Stimulated activated naive CD8-positive, alpha-beta T cell treated with anti-CD3 and anti-CD28 coated beads, Interleukin-15, amount 100 ng/mL, for 72 hours (primary cell): ENCODE measurements at regions not wholly inside any gene's neighbourhood (a gene's known extent, or its start where the extent isn't known, plus 50 kb on each side); places are given as distances from the start of the nearest gene placed in this dataset.

Experiments used
- ATAC-seq: fragments of 150-1000 bp; cut with Tn5 transposase; 2 replicates; pipeline ENCODE4 v1.10.0; 2021; ENCODE audit warnings: mild to moderate bottlenecking, moderate library complexity
- DNase-seq, 2 donors: peaks; one replicate each; pipeline ENCODE4 v3.0.0; 2021 to 2022
- H3K27ac Mint-ChIP-seq, 2 donors: one replicate each; pipeline ENCODE4 v1.8.0; 2022; ENCODE audit warnings: mild to moderate bottlenecking in 2 of 2, mixed read lengths in 2 of 2, moderate library complexity in 2 of 2
- H3K27me3 Mint-ChIP-seq: one replicate; pipeline ENCODE4 v1.8.0; 2022; ENCODE audit warnings: mixed read lengths
- H3K4me1 Mint-ChIP-seq: one replicate; pipeline ENCODE4 v1.8.0; 2022; ENCODE audit warnings: mild to moderate bottlenecking, mixed read lengths
- H3K4me3 Mint-ChIP-seq, 2 donors: one replicate each; pipeline ENCODE4 v1.8.0; 2022; ENCODE audit warnings: mild to moderate bottlenecking in 2 of 2, mixed read lengths in 2 of 2, moderate library complexity in 1 of 2
- H3K9me3 Mint-ChIP-seq, 2 donors: one replicate each; pipeline ENCODE4 v1.8.0; 2022; ENCODE audit warnings: mixed read lengths in 2 of 2

DNA sequence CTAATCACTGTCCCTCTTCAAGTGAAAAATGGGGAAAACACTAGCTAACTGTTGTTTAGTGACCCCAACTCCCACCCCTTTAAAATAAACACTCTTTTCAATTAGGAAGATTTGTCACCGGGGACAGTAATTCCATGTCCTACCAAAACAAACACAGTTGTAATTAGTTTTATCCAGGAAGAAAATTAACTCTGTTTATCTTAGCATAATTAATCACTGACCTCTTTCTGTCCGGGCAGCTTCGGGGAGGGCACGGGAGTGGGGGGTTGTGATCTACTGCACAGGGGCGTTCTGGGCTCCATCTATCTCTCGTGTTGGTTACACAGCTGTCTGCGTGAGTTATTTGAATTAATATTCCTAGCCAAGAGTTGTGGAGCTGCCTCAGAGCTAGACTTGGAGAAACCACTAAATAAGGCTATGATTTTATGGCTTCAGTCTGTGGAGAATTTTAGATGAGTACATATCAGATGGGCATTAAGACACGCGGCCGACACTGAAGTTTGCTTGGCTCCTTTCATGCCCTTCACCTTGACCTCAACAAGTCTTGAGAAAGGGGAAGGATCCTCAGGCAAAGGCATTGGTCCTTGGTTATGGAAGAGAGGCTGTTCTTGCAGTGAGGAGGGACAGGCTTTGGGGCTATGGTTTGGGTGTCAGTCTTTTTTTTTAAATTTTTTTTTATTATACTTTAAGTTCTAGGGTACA is 102.0 kb upstream of the TRABD2B start:
- no peaks in the 10 kb centered on the region for H3K9me3 Mint-ChIP-seq
- no peak overlapping the region for H3K4me3 Mint-ChIP-seq
- peaks cover 3% of the 10 kb centered on the region for H3K4me1 Mint-ChIP-seq
- DNase-seq (no peak), ATAC-seq (no peak)
- peaks cover 44% of the 10 kb centered on the region for H3K27me3 Mint-ChIP-seq
- H3K27ac Mint-ChIP-seq: no peak overlapping the region

DNA sequence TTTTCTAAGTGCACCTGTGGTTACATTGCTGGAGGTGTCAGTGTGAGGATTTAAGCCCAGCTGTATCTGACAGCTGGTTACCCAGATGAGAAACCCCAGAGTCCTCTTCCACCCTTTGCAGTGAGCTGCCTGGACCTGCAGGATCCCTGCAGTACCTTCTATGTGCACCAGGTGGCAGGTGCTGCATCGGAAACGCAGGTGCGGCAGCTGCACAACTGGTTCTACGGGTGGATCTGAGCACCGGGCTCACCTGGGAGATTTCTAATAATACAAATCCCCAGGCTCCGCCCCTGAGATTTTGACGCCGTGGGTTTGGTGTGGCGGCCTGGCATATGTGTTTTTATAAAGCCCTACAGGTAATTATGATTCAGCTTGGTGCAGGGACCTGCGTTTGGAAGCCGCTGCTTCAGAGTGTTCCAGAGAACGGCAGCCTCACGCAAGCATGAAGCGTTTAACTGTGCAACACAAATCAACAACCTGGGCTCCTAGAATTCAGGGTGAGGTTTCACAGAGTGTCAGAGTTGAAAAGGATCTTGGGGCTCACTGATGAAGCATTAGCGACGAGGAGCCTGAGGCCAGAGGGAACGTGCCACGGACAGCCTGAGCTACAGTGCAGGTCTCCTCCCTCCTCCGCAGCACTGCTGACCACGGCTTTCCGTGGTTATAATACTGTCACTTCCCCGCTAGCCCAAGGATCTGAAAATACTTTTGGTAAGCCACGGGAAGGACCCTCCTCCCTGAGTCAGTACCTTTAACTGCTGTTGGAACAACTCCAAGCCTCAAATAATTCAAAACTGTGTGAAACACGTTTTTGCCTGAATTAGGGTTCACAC is 96.7 kb upstream of the TRABD2B start:
- Mint-ChIP-seq H3K27ac (no peak overlapping the region), H3K4me3 (peak overlapping the region; percentile 46 to 74), H3K27me3 (peaks cover 83% of the 10 kb centered on the region), H3K4me1 (peaks cover 12% of the 10 kb centered on the region), H3K9me3 (no peaks in the 10 kb centered on the region)
- DNase-seq: peak; percentile 73 to 77
- peak; percentile 93 for ATAC-seq

DNA sequence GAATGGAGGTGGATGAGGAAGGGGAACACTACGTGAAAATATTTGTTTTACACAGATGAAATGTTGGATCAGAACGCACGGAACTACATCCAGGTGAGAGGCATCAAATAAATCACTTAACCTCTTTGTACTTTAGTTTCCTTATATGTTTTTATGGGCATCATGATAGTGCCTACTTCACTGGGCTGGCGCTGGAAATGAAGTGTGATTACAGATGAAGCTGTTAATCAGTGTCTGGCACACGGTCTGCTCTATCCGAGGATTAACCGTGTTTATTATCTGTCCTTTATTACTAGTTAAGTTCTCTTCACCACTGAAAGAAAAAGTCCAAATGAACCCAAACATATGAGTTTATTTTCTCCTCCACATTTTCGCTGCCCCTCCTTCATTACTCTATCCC is 96.0 kb upstream of the TRABD2B start:
- DNase-seq (no peak), ATAC-seq (no peak)
- H3K9me3 Mint-ChIP-seq: no peaks in the 10 kb centered on the region
- no peak overlapping the region for H3K4me3 Mint-ChIP-seq
- H3K27ac Mint-ChIP-seq: no peak overlapping the region
- H3K27me3 Mint-ChIP-seq: peaks cover 75% of the 10 kb centered on the region
- peaks cover 12% of the 10 kb centered on the region for H3K4me1 Mint-ChIP-seq

DNA sequence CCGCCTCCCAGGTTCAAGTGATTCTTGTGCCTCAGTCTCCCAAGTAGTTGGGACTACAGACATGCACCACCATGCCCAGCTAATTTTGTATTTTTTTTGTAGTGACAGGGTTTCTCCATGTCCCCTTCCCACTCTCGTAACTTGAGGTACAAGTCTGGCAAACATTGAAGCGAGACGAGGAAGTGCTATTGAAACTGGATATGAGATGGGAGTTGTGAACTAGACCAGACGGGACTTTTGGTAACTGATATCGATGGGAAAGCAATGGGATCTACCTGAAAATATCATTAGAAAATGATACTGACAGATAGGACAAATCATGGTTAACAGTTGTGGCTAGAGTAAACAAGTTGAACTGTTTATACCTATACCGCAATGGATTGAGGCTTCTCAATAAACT is 95.2 kb upstream of the TRABD2B start:
- DNase-seq: no peak
- H3K27ac Mint-ChIP-seq: no peak overlapping the region
- peaks cover 12% of the 10 kb centered on the region for H3K4me1 Mint-ChIP-seq
- H3K9me3 Mint-ChIP-seq: no peaks in the 10 kb centered on the region
- H3K4me3 Mint-ChIP-seq: no peak overlapping the region
- no peak for ATAC-seq
- peaks cover 68% of the 10 kb centered on the region for H3K27me3 Mint-ChIP-seq

DNA sequence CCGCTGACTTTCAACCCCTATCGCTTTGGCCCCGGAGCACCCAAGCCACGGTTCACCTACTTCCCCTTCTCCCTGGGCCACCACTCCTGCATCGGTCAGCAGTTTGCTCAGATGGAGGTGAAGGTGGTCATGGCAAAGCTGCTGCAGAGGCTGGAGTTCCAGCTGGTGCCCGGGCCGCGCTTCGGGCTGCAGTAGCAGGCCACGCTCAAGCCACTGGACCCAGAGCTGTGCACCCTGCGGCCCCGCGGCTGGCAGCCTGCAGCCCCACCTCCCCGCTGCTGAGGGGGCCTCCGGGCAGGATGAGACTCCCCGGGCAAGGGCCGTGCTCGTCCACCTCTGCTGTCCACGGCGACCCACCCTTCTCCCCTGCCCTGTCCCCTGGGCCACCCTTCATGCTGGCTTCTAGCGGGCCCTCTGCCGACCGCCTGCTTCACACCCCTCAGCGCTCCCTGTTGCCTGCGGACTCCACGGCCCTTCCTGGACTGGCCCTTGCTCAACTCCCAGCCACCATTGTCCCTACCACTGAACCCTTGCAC is 92.2 kb upstream of the TRABD2B start:
- Mint-ChIP-seq H3K27ac (no peak overlapping the region), H3K4me3 (no peak overlapping the region), H3K27me3 (peaks cover 64% of the 10 kb centered on the region), H3K9me3 (no peaks in the 10 kb centered on the region), H3K4me1 (peaks cover 11% of the 10 kb centered on the region)
- ATAC-seq (peak; percentile 33), DNase-seq (no peak)

DNA sequence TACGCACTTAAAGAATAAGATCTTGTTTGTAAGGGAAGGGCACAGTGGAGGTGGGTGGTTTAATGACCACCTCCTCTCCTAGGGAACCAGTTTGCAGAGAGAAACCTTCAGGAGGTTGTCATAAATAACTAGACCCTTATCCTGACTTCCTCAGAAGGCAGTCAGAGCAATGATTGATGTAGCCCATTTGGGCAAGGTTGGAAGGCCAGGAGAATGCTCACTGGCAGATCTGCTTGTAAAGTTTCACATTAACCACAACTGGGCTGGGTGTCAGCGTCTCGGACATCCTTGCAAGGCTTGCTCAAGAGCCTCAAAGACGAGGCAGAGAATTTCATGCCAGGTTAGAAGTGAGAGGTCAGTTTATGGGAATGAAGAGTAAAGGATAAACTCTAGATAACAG is 87.6 kb upstream of the TRABD2B start:
- no peak for DNase-seq
- no peaks in the 10 kb centered on the region for H3K4me1 Mint-ChIP-seq
- no peak for ATAC-seq
- no peaks in the 10 kb centered on the region for H3K9me3 Mint-ChIP-seq
- H3K27me3 Mint-ChIP-seq: peaks cover 20% of the 10 kb centered on the region
- H3K4me3 Mint-ChIP-seq: no peak overlapping the region
- no peak overlapping the region for H3K27ac Mint-ChIP-seq

DNA sequence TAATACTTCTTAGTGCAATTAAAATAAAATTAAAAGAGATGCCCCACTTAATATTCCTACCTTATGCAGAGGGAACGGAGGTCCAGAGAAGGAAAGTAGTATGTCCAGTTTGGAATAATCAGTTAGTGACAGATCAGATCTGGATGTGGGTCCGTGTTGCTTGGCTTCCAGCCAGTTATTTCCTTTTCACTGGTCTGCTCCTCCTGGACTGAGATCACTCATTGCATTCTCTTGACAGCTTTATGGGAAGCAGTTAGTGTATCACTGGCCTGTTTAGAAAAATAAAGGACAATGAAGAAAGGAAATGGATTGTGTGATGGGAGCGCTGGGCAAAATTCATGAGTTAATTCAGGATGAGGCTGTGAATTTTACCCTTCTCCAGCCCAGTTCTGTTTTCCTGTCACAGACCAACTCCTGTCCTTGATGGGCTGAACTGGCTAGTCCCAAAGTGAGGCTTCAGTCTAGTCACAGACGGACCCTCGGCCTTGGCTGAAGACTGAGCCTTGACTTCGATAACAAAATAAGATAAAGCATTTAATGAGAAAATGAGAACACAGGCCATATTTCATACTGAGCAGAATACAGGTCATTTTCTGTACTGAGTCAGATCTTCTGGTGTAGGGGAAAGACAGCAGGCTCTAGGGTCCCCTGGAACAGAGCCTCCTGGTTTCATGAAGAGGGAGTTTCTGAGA is 85.2 kb upstream of the TRABD2B start:
- H3K9me3 Mint-ChIP-seq: no peaks in the 10 kb centered on the region
- peaks cover 14% of the 10 kb centered on the region for H3K27me3 Mint-ChIP-seq
- ATAC-seq: no peak
- no peak for DNase-seq
- no peak overlapping the region for H3K4me3 Mint-ChIP-seq
- no peak overlapping the region for H3K27ac Mint-ChIP-seq
- H3K4me1 Mint-ChIP-seq: no peaks in the 10 kb centered on the region

DNA sequence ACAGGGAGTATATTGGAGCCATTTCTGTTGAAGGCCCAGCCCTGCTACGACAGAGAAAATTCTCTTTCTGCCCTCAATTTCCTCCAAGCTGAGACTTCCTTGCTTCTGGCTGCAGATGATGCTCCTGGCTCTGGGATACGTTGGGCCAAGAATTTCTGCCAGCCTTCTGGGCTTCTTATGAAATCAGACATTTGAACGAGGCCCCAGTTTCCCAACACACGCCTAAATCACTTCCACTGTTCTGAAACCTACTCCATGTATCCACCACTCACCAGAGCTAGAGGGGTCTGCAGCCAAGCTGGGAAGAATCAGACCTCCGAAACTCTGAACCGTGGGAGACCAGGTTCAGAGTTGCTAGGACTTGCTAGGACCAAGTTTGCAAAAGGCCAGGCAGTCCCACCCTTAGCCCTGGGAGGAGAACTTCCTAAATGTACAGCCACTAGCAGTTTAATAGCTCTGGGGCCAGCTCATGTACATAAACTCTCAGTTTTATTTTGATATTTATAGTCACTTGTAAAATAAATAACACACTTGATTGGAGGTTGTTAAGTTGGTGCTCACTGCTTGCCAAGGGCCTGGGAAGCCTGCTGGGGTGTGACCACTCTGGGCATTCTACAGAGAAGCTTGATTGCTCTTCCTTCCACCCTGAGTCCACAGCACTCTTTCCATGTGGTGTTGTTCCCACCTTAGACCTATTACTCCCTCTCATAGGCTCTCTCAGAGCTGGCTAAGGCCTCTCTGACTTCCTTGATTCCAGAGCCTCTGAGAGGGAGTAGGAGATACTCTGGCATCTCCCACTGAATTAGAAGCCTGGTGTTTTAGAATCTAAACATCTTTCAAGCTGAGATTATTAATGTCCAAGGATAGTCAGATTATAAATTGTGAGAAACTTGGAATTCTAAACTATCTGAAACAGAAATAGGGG is 83.4 kb upstream of the TRABD2B start:
- H3K9me3 Mint-ChIP-seq: no peaks in the 10 kb centered on the region
- peak overlapping the region in 1 of 2 donors; percentile 19 for H3K27ac Mint-ChIP-seq
- H3K27me3 Mint-ChIP-seq: peaks cover 18% of the 10 kb centered on the region
- no peak for ATAC-seq
- H3K4me3 Mint-ChIP-seq: no peak overlapping the region
- H3K4me1 Mint-ChIP-seq: no peaks in the 10 kb centered on the region
- no peak for DNase-seq

DNA sequence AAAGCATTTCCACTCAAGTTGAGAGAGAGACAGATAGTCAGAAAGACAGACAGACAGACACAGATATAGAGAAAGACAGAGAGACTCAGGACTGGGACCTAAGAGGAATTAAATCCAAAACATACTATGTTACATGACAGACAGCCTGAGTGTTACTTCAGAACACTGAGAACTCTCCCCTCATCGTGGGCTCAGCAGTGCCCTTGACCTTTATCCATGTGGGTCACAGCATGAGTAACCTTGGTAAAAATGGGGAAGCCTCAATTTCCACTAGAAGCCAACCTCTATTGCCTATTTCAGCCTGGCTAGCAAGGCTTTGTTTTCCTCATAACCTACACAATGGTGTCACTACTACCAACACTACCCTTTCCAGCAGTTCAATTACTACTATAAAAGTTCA is 81.9 kb upstream of the TRABD2B start:
- Mint-ChIP-seq H3K4me3 (no peak overlapping the region), H3K9me3 (no peaks in the 10 kb centered on the region), H3K4me1 (no peaks in the 10 kb centered on the region), H3K27me3 (peaks cover 10% of the 10 kb centered on the region), H3K27ac (no peak overlapping the region)
- ATAC-seq (no peak), DNase-seq (no peak)

DNA sequence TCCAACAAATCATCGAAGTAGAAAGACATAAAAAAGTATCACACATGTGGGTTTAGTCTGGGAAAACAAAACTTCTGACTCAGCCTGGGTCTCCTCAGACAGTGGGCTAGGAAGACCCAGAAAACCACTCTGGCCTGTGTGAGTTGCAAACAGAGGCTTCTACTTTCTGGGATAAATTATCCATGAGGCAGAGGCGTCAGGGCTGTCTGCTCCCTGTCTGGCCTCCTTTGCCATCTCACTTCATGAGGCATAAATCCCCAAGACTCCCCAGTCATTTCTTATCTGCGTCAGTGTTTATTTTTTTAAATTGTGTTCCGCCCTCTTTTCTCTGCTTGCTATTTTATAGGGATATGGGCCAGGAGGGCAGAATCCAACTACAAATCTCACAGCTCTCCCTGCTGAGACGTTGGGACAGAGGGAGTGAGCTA is 80.6 kb upstream of the TRABD2B start:
- no peak for DNase-seq

DNA sequence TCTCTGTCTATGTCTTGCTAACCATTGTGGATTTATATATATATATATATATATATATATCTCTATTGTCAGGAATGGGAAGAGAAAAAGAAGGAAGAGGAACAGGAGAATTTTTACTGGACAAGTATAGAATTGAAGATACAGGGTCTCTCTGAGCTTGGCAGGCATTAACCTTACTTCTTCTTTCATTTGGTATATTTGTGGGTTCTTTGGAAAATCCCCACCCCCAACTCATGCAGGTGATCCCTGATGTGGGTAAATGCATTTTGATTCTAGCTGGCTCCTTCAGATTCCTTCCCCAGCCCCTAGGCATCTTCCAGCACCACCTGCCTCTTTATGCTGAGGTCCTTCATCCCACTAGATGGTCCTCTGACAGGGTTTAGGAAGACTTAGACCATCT is 78.8 kb upstream of the TRABD2B start:
- DNase-seq: no peak

More for the DNA sequence above, 80.6 kb upstream of the TRABD2B start:
- no peak for ATAC-seq
- peaks cover 10% of the 10 kb centered on the region for H3K27me3 Mint-ChIP-seq
- H3K4me3 Mint-ChIP-seq: no peak overlapping the region
- H3K4me1 Mint-ChIP-seq: no peaks in the 10 kb centered on the region
- H3K9me3 Mint-ChIP-seq: no peaks in the 10 kb centered on the region
- H3K27ac Mint-ChIP-seq: no peak overlapping the region

DNA sequence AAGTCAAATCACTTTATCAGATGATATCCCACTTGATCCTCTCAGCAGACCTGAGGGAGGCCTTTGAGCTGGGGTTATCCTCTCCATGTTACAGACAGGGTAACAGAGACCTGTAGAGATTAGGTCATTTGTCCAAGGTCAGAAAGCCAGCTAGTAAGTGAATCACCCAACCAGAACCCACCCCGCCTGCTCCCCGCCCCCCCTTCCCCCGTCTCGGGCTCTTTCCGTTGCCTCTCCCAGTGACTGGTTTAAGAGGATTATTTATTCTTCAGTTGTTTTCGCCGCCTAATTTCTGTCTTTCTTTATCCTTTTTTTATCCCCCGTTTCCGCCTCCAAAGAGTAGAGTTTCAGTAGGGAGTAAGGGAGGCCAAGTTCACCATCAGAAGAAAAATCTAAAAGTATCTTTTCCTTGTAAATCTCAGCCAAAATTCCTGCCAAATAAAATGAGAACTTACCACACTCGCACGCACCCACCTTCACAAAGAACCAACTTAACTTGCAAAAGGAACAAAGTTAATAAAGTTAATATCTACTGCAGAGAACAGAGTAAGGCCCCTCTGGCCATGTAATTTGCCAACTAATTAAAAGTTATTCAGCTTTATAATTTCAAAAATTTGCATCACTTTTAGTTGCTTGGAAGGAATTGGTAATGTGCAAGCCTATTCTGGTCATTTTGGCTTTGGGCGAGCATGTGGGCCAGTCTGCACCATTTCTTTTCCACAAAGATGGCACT is 76.8 kb upstream of the TRABD2B start:
- Mint-ChIP-seq H3K4me1 (no peaks in the 10 kb centered on the region), H3K27me3 (peaks cover 11% of the 10 kb centered on the region), H3K27ac (no peak overlapping the region), H3K4me3 (no peak overlapping the region), H3K9me3 (no peaks in the 10 kb centered on the region)
- DNase-seq: no peak
- ATAC-seq: no peak

More for the DNA sequence above, 78.8 kb upstream of the TRABD2B start:
- Mint-ChIP-seq H3K4me1 (no peaks in the 10 kb centered on the region), H3K27ac (no peak overlapping the region), H3K27me3 (peaks cover 10% of the 10 kb centered on the region), H3K9me3 (no peaks in the 10 kb centered on the region), H3K4me3 (no peak overlapping the region)
- no peak for ATAC-seq

DNA sequence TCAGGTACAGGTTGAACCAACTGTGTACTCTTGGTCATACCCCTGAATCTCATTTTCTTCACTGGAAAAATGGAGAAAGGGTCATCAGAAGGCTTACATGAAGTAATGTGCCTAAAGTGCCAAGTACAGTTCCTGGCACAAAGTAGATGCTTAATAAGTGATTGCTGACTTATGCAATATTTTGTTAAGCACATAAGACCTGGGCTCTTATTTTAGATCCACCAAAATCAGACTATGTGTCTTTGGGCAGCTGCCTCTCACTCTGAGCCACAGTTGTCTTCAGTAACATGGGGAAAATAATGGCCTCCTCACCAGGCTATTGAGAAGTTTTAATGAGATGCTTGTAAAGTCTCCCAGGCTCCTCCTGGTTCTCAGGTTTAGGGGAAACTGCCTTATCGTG is 74.3 kb upstream of the TRABD2B start:
- no peak for ATAC-seq
- no peak for DNase-seq
- Mint-ChIP-seq H3K27ac (no peak overlapping the region), H3K4me1 (no peaks in the 10 kb centered on the region), H3K9me3 (no peaks in the 10 kb centered on the region), H3K4me3 (no peak overlapping the region), H3K27me3 (peaks cover 13% of the 10 kb centered on the region)

DNA sequence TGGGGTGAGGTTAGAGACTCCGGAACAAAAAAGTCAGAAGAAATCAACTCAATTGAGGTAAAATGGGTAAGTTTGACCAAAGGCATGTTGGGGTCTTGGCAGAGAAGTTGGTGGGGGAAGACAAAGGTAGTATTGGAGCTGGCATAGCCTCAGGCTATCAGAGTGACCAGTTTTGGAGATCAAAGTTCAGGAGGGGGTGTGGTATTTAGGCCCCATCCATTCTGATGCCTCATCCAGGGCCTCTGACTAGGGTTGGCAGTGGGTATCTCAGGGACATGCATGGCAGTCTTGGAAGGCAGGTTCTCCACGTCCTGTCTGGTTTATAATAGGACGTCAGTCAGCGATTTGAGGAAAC is 73.2 kb upstream of the TRABD2B start:
- no peak overlapping the region for H3K27ac Mint-ChIP-seq
- ATAC-seq (no peak), DNase-seq (no peak)
- no peak overlapping the region for H3K4me3 Mint-ChIP-seq
- H3K4me1 Mint-ChIP-seq: no peaks in the 10 kb centered on the region
- no peaks in the 10 kb centered on the region for H3K9me3 Mint-ChIP-seq
- H3K27me3 Mint-ChIP-seq: peaks cover 8% of the 10 kb centered on the region
